ENCODE measurements at regions not wholly inside any gene's neighbourhood (a gene's known extent, or its start where the extent isn't known, plus 50 kb on each side); places are given as distances from the start of the nearest gene placed in this dataset.

DNA sequence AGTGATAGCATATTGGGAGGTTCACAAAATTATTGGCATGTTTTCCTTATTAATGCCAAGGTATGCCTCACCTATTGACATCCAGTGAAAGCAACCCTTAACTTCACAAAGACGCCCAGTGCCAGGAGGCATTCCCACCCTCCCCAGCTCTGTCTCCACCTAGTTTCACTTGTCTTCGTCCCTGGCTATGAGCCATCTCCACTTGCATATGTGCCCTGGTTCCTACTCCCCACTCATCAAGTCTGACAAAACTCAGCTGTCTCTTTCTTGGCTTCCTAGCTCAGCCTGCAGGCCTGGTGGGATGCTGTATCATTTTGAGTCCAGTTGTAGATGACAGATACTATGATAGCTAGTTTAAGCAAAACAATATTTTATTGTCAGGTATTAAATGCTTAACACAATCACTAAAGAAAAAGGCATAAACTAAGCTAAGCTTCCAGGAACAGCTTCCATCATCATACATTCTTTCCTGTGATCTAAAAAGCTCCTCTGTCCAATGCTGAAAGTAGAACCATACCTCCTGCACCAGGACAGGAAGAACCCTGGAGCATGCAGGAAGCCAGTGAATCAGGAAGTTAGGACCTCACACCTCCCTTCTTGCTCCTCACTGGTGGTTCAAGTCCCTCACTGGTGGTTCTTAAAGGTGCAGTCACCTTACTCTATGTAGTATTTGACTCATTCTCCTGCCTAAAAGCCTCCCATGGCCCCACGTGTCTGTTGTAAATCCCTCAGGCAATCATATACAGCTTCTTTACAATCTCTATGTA is 410.3 kb upstream of the RASGEF1B start:
- DNase-seq (ENCODE audit: low read depth), result no peak

DNA sequence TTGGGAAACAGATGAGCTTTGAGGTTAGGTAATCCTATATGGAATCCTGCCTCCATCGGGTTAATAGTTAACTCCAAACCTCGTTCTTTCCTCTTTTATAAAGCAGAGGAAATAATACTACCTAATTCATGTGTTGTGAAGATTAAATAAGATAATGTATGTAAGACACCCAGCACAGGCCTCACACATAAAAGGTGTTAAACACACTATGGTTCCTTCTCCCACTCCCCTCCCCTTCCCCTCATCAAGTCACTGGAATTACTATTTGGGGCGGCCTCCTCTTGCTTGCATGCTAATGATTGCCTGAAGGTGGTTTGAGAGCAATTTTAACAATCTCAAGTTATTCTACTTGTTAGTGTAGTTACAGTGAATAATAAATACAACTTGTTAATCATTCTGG is 404.4 kb upstream of the RASGEF1B start:
- no peak for DNase-seq (ENCODE audit: low read depth)

DNA sequence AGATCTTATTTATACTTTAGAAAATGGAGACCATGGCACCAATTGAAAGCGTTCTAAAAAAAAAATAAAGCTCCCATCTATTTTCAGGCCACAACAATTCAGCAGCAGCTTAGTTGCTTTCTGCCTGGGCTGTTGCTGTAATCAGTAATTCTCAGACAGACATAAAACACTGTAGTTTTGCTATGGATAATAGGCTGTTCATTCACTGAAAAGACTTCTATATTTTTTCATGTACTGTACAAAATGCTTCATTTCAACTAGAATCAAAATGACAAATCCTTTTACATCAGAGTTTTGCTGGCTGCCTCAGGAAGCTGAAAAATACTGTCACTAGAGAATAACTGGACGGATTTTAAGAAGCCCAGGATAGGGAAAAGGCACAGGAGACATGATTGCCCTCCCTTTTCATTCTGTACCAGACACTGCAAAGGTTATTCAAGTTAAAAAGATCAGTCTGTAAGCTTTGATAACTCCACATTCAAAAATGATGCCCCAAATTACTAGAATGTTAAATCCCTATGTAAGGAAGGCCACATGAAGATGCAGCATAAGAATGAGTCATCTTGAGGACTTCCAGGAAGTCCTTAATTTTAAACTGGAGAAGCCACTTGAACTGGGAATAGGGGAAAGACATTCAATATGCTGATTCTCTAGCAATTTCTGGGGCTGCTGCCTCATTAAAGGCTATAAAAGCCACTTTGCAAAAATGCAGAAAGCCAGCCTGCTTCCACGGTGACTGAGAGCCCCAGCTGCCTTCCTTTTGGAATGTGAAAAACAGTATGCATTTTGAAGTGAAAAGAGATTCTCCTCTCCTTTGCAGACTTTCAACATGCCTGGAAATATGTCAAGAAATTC is 403.2 kb upstream of the RASGEF1B start:
- no peak for DNase-seq (ENCODE audit: low read depth)

DNA sequence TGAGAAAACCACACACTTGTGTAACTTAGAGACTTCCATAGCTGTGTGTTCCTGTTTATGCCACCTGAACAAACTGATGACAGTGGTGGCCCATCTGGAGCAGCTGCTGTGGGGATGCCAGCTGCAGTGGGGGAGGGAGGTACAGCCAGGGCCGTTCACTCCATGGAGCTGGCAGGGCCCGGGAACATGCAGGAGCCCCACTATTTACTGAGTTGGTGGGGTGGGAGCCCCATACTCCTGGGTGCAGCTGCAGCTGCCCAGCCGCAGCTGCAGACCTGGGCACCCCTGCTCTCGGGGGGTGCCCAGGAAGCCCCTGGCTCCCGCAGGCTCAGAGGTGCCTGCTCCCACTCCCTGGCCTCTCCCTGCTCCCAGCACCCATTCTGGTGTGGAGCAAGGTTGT is 398.6 kb upstream of the RASGEF1B start:
- DNase-seq (ENCODE audit: low read depth), result no peak

DNA sequence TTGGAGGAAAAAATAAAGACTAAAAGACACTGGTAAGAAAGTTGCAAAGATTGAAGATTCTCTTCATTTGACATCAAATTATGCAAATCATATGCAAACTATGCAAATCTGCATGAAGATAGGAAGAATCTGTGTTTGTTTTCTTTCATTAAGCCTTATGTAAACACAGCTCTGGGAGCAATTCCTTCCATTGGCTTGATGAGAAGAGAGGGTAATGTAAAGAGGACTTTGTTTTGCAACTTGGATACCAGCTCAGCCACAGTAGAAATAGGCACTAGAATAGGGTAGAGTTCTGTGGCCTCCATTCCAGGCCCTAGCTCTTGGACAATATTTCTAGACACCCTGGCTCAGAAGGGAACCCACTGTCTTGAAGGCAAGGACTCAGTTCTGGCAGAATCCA is 388.4 kb upstream of the RASGEF1B start:
- no peak for DNase-seq (ENCODE audit: low read depth)

DNA sequence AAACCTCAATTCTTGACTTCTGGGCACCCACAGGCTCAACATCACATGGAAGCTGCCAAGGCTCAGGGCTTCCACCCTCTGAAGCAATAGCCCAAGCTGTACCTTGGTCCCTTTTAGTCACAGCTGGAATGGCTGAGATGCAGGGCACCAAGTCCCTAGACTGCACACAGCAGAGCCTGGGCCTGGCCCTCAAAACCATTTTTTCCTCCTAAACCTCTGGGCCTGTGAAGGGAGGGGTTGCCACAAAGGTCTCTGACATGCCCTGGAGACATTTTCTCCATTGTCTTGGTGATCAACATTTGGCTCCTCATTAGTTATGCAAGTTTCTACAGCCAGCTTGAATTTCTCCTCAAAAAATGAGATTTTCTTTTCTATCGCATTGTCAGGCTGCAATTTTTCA is 382.7 kb upstream of the RASGEF1B start:
- DNase-seq (ENCODE audit: low read depth), result no peak

DNA sequence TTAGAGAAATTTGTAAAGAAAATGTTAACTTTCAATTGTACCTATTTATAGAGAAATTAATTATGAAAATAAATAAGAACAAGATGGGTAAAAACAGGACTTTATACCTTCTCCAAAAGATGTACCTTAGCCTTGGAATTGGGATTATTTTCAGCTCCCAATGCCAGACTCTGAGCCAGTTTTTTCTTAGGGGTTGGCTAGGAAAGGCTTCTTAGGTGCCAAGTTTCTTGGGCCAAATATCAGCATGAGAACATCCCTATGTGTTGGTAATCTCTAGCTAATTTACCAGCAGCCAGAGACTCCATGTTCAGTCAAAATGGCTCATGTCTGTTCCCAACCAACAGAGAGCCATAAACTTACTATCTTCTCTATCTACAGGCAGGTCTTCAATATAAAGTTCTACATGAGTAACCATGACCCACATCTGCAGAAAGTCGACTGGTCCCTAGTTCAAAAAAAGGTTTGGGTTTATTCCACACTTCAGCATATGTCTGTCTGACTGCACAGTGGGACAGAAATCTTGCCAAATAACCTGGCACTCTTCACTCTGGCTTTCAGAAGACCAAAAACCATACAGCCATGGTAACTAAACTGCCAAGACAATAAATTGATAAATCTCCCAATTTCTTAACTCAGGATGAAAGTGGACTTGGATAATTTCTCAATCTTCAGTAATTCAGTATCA is 380.5 kb upstream of the RASGEF1B start:
- no peak for DNase-seq (ENCODE audit: low read depth)

DNA sequence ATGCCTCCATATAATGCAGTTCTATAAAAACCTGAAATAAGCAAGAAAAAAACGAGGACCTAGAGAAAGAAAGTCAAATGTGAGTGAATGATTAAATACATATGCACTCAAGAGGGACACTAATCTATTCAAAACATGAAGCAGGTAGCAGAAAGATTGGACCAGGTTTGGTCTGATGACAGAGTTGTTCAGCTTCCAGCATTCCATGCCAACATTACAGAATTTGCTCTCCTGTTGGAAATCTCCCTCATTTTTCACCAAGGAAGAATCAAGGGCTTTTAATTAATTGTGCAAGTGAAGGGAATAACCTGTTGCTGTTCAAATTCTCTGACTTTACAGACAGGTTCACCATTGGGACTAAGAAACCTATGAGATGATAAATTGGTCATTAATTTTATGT is 379.0 kb upstream of the RASGEF1B start:
- no peak for DNase-seq (ENCODE audit: low read depth)

DNA sequence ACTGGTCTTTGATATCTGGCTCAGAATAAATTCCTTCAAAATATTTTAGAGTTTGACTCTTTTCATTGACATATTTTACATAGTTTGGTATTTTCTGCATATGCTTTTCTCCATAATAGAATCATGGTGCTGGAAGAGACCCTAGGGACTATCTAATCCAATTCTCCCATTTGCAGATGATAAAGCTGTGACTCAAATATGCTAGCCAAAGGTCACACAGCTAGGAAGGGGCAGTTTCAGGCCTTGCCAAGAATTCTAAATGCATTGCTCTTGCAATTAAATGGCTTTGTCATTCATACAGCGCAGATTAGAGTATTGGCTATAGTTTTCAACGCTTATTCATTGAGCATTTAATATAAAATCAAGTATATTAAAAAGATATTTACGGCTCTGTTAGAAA is 374.1 kb upstream of the RASGEF1B start:
- DNase-seq (ENCODE audit: low read depth), result no peak

DNA sequence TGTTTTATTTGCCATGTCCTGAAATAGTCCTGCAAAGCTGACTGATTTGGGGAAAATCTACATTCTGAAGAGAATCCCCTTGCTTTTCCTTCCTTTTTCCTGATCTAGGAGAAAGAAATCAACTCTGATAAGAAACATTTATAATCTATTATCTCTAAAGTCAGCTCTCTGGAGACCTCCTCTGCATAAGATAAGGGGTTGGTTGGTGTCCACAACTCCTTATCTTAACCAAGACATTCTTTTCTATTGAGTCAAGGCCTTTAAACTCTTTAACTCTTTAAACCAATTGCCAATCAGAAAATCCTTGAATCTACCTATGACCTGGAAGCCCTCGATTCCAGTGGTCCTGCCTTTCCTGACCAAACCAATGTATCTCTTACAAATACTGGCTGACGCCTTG is 373.6 kb upstream of the RASGEF1B start:
- no peak for DNase-seq (ENCODE audit: low read depth)

DNA sequence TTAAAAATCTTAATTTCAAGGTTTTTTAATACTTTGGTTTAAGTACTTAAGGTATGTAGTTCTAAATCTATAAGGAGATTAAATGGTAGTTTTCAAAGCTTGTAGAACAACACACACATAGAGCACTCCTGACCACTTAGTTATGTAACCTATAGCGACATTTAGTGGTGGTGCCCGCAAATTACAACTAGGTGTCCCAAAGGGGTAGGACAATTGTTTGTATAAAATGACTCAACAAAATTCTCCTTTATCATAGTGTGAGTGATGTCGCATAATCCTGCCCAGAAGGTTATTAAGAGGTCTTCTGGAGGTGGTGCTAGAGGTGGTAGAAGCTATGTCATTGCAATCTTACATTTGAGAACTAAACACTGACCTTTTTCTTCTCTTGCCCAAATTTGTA is 373.0 kb upstream of the RASGEF1B start:
- peak; percentile 52 for DNase-seq (ENCODE audit: low read depth)

DNA sequence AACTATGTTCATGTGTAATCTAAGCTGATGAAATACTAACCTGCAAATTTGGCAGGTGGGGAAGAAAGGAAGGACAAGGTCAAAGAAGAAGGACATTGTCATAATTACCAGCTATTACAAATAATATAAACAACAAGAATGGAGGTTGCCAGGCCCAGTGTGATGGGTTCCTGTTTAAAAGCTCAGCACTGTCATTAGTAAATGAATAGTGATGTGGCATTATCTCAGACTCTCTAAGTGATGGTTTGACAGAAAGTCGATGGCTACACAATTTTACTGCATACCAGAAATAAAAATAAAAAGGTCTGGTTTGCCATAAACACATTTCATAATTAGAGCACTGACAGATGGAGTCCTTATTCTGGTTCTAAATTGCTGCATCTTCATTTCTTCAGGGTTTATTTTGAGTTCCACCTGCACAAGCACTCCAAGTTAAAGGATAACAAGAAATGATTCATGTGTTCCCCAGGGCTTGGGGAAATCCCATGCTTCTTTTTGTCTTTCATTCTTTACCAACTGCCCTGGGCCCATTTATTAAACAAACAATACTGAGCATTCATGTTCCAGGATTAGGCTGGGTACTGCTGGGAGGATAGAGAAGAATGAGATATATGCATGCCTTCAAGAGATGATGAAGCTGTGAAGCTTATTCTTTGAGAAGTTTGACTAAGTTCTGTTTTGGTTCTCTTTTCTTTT is 367.8 kb upstream of the RASGEF1B start:
- DNase-seq (ENCODE audit: low read depth), result no peak

DNA sequence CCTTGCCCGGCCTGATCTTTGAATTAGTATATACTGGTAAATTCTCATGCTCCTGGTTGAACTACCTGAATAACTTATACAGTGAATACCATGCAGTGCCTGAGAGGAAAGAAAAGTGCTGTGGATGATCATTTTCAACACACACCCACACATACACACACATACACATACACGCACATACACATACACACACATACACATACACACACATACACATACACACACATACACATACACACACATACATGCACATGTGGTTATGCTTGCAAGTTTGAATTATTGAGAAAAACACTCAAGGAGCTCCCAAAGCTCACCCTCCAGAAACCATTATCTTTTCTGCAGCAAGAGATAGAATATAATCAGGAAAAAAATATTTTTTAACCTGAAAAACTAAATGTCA is 366.9 kb upstream of the RASGEF1B start:
- no peak for DNase-seq (ENCODE audit: low read depth)

DNA sequence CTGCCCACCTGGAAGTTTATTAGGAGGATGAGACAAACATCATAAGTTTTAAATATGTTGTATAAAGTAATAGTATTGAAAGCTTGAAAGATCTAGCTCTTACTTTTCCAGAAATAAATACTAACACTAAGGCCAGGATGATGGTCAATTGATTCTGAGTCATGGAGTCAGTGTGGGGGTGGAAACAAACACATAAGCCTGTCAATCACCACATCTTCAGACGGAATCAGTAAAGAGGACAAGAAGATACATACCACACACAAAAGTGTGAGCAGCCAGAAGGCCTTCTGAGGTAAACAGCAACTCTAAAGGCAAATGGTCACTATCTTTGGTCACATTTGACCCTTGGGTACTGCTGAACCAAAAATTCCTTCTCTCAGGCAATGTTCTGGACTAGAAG is 365.0 kb upstream of the RASGEF1B start:
- DNase-seq (ENCODE audit: low read depth), result no peak

DNA sequence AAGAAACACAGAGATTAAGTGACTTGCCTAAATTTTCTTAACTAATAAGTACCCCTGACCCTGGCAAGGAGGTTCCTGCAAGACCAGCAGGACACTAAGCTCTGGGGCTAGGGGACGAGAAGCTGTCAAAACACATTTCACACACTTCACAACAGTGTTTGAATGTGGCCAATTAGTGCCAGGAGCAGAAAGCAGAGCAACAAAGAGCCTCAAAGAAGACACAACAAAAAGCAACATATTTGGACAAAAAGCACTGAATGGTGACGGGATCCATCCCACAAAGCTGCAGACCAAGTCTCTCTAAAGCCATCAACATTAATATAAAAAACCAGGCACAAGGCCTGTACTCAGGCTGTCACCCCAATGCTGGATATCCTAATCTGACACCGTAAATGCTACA is 361.9 kb upstream of the RASGEF1B start:
- DNase-seq (ENCODE audit: low read depth), result no peak

DNA sequence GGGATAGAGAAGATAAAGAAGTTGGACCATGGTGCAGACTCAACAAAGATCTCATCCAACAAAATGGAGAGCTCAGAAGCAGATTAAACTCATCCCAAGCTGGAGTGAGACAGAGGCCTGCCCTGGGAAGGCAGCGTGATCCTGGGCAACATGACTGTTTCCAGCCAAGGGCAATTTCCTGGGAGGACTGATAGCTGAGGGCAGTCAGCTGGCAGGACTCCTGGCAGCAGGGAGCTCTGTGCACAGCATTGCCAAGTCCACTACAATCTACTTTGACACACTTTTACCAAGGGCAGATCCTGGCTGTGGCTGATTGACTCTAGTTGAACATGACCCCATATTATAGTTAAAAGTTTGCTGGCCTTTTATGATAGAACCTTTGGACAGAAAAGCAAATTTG is 357.3 kb upstream of the RASGEF1B start:
- DNase-seq (ENCODE audit: low read depth), result no peak

DNA sequence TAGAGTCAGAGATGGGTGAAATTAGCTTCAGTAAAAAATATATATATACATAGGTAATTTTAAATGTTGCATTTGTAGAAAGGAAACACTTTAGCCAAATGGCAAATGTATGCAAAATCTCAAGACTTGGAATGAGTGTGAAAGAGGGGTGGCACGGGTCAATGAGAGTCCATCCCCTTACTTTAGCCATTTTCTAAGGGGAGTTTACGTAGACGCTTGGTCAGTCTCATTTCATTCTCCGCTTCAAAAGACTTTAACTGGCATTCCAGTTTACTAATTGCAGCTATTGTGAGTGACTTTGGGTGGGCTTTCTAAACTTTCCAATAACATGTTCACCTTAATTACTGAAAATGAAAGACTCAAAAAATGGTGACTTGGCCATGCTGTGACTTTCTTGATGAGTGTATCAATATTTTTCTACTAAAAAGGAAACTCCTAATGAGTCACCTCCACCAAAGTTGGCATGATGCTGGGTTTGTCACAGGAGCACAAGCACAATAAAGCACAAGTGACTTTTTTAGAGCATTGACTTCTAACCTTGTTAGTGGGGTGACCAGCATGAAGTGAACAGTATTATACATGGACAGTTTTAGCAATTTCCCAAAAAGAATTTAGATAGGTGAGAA is 356.0 kb upstream of the RASGEF1B start:
- no peak for DNase-seq (ENCODE audit: low read depth)

DNA sequence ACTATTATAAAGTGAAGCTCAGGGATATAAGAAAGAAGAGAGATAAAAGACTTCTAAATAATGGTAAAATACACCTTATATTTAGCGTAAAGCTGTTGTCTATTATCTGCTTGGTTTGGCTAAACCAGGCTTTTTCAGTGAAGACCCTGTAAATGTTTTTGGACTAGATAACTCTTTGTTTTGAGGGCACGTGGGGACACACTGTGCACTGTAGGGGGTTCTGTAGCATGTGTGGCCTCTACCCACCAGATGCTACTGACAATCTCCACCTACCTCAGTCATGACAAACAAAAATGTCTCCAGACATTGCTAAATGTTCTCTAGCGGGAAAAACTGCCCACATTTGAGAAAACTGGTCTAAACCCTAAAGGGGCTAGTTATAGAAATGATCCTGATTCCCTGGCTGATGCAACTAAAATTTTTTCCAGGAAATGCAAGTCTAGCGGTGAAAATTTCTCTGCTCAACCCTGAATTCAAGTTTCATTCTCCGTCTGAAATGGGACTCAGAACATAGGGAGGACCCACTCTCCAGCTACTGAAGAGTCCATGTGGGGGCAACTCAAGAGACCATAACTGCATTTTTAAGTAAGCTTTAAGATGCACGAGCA is 355.2 kb upstream of the RASGEF1B start:
- no peak for DNase-seq (ENCODE audit: low read depth)

DNA sequence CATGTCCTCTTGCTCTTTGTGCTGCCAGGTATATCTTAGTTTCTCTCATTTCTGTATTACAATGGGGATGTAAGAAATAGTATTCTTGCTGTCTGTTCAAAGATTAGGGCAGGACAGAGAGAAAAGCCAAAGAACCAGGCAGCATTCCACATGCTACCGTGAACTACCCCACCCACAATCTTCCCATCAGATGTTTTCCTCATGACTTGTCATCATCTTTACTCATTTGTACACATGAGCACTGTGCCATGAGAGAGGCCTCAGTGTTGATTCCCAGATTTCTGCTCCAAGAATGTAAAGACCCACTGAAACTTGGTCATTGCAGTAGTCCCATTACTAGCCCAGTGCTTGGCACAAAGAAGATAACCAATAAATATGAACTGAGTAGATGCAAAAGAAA is 354.6 kb upstream of the RASGEF1B start:
- DNase-seq (ENCODE audit: low read depth), result no peak

DNA sequence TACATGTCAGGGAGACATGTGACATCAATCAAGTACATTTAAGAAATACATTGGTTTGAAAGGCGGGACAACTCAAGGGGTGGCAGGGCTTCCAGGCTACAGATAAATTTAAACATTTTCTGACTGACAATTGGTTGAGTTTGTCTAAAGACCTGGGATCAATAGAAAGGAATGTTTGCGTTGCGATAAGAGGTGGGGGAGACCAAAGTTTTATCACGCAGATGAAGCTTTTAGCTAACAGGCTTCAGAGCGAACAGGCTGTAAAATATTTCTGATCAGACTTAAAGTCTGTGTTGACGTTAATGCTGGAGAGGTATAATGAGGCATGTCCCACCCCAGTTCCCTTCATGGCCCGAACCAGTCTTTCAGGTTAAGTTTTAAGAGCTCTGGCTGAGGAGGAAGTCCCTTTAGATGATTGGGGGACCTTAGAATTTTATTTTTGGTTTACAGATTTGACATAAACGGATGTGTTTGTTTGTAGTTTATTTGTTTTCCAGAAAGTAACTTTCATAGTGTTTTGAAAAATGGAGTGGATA is 346.7 kb upstream of the RASGEF1B start:
- DNase-seq (ENCODE audit: low read depth), result no peak

Data from fibroblast of gingiva (primary cell).